H1 (cell line): ENCODE measurements at regions not wholly inside any gene's neighbourhood (a gene's known extent, or its start where the extent isn't known, plus 50 kb on each side); places are given as distances from the start of the nearest gene placed in this dataset.

Experiments used
- CTCF ChIA-PET: fragments of 300-600 bp; sonication (Branson Sonifier 250); formaldehyde crosslinking; loops from one replicate; lab custom pipeline; 2021; ENCODE audit not compliant: partially characterized antibody; lab: Charles Lee
- POLR2A ChIA-PET: fragments of 300-600 bp; sonication (Branson Sonifier 250); formaldehyde crosslinking; loops from one replicate; lab custom pipeline; 2021; ENCODE audit warnings: inconsistent platforms; ENCODE audit not compliant: partially characterized antibody; lab: Charles Lee
- DNase-seq, 2 experiments: peaks; one replicate each; pipeline versions ENCODE4 v3.0.0 to v3.0.0-alpha.2; 2010 to 2022; ENCODE audit warnings: low spot score in 2 of 2, low read depth in 1 of 2, mixed read lengths in 1 of 2
- FAIRE-seq: peaks from 2 replicates; lab custom pipeline; 2011; peaks lifted over from hg19 to GRCh38; lab: Jason Lieb, UNC
- H2AFZ ChIP-seq: 2 replicates; pipeline ENCODE4 v1.8.1; 2012; ENCODE audit warnings: low read length, inconsistent platforms
- H2AK5ac ChIP-seq: 2 replicates; pipeline ENCODE4 v1.6.1; 2013; ENCODE audit warnings: low read depth, low read length
- H2BK120ac ChIP-seq: replicated peaks from 2 replicates; pipeline ENCODE3; 2013; ENCODE audit warnings: low read depth, low read length, inconsistent platforms
- H2BK12ac ChIP-seq: 2 replicates; pipeline ENCODE4 v1.6.1; 2013; ENCODE audit warnings: low read depth, low read length
- H2BK15ac ChIP-seq: 2 replicates; pipeline ENCODE4 v1.6.1; 2013; ENCODE audit warnings: low read length
- H2BK20ac ChIP-seq: 2 replicates; pipeline ENCODE4 v1.6.1; 2013; ENCODE audit warnings: low read length
- H2BK5ac ChIP-seq: 2 replicates; pipeline ENCODE4 v1.6.1; 2013; ENCODE audit warnings: low read depth, low read length
- H3K14ac ChIP-seq: 2 replicates; pipeline ENCODE4 v1.6.1; 2013; ENCODE audit warnings: inconsistent platforms; ENCODE audit not compliant: insufficient read length
- H3K18ac ChIP-seq: 2 replicates; pipeline ENCODE4 v1.6.1; 2013; ENCODE audit warnings: low read length; ENCODE audit errors: extremely low read depth
- H3K23ac ChIP-seq: 2 replicates; pipeline ENCODE4 v1.6.1; 2013; ENCODE audit warnings: inconsistent platforms; ENCODE audit not compliant: insufficient read length
- H3K23me2 ChIP-seq: 2 replicates; pipeline ENCODE4 v1.6.1; 2013; ENCODE audit warnings: low read depth, low read length
- H3K27ac ChIP-seq: 2 replicates; pipeline ENCODE4 v1.6.1; 2011; ENCODE audit warnings: low read depth, low read length, inconsistent platforms
- H3K27me3 ChIP-seq, 4 experiments: replicated peaks in 1 of 4; 1 replicate in 1 of 4; 2 replicates in 3 of 4; pipeline versions ENCODE4 v1.6.1 to v1.8.1; 2011 to 2013; ENCODE audit warnings: low read length in 3 of 4, mild to moderate bottlenecking in 3 of 4, inconsistent platforms in 2 of 4, mixed read lengths in 2 of 4, moderate library complexity in 1 of 4; ENCODE audit not compliant: control insufficient read depth in 3 of 4, insufficient read depth in 3 of 4; ENCODE audit errors: extremely low read depth in 1 of 4
- H3K36me3 ChIP-seq, 4 experiments: 2 replicates each; pipeline versions ENCODE4 v1.6.1 to v1.8.1; 2011 to 2013; ENCODE audit warnings: mild to moderate bottlenecking in 4 of 4, low read length in 3 of 4, moderate library complexity in 2 of 4, control low read depth in 1 of 4, inconsistent platforms in 1 of 4; ENCODE audit not compliant: insufficient read depth in 4 of 4, control insufficient read depth in 2 of 4
- H3K4ac ChIP-seq: replicated peaks from 2 replicates; pipeline ENCODE3; 2013; ENCODE audit warnings: low read length, low read depth, mixed read lengths, inconsistent platforms; ENCODE audit not compliant: insufficient read length
- H3K4me1 ChIP-seq, 4 experiments: replicated peaks in 1 of 4; 1 replicate in 1 of 4; 2 replicates in 3 of 4; pipeline versions ENCODE4 v1.6.1 to v1.8.1; 2011 to 2013; ENCODE audit warnings: low read length in 3 of 4, inconsistent platforms in 2 of 4, mixed read lengths in 1 of 4; ENCODE audit not compliant: insufficient read depth in 4 of 4, control insufficient read depth in 3 of 4
- H3K4me2 ChIP-seq, 2 experiments: 2 replicates each; pipeline versions ENCODE4 v1.6.1 to v1.8.1; 2011 to 2013; ENCODE audit warnings: low read depth in 2 of 2, low read length in 2 of 2, control low read depth in 1 of 2, inconsistent platforms in 1 of 2, mild to moderate bottlenecking in 1 of 2; ENCODE audit not compliant: insufficient read depth in 1 of 2
- H3K4me3 ChIP-seq, 4 experiments: fragments of 200-600, 300-600 bp in 1 of 4; sonication (generic), shearing (Covaris generic), sonication (Bioruptor Twin) in 1 of 4; 2 replicates each; pipeline versions ENCODE4 v1.5.1 to v1.8.1; 2011 to 2016; ENCODE audit warnings: low read length in 4 of 4, low read depth in 3 of 4, control low read depth in 2 of 4, inconsistent platforms in 2 of 4, mild to moderate bottlenecking in 2 of 4, mixed read lengths in 1 of 4, moderate library complexity in 1 of 4; ENCODE audit not compliant: insufficient read depth in 2 of 4; ENCODE audit errors: extremely low read depth in 1 of 4
- H3K56ac ChIP-seq: replicated peaks from 2 replicates; pipeline ENCODE3; 2013; ENCODE audit warnings: low read depth, mild to moderate bottlenecking, mixed read lengths, low read length, inconsistent platforms; ENCODE audit not compliant: insufficient read length
- H3K79me1 ChIP-seq: 2 replicates; pipeline ENCODE4 v1.6.1; 2013; ENCODE audit warnings: low read depth, low read length, control low read depth
- H3K79me2 ChIP-seq, 2 experiments: 2 replicates each; pipeline versions ENCODE4 v1.6.1 to v1.8.1; 2012 to 2013; ENCODE audit warnings: low read length in 2 of 2, mild to moderate bottlenecking in 2 of 2, inconsistent platforms in 1 of 2; ENCODE audit not compliant: insufficient read depth in 2 of 2, control insufficient read depth in 1 of 2
- H3K9ac ChIP-seq, 4 experiments: replicated peaks in 1 of 4; 1 replicate in 1 of 4; 2 replicates in 3 of 4; pipeline versions ENCODE4 v1.6.1 to v1.8.1; 2011 to 2013; ENCODE audit warnings: low read depth in 3 of 4, low read length in 3 of 4, control low read depth in 2 of 4, mild to moderate bottlenecking in 2 of 4, moderate library complexity in 2 of 4, inconsistent platforms in 1 of 4; ENCODE audit errors: extremely low read depth in 1 of 4
- H3K9me3 ChIP-seq, 2 experiments: 2 replicates each; pipeline versions ENCODE4 v1.6.1 to v1.8.1; 2012 to 2013; ENCODE audit warnings: mild to moderate bottlenecking in 2 of 2, moderate library complexity in 2 of 2, control low read depth in 1 of 2, inconsistent platforms in 1 of 2, low read depth in 1 of 2, low read length in 1 of 2, mixed read lengths in 1 of 2; ENCODE audit not compliant: insufficient read depth in 2 of 2
- H4K20me1 ChIP-seq, 2 experiments: replicated peaks in 1 of 2; 2 replicates each; pipeline versions ENCODE3 to v1.8.1; 2011 to 2013; ENCODE audit warnings: inconsistent platforms in 2 of 2, low read length in 2 of 2, mild to moderate bottlenecking in 1 of 2; ENCODE audit not compliant: insufficient read depth in 2 of 2, control insufficient read depth in 1 of 2
- H4K5ac ChIP-seq: 2 replicates; pipeline ENCODE4 v1.6.1; 2013; ENCODE audit warnings: low read length, low read depth, mixed read lengths, inconsistent platforms; ENCODE audit not compliant: insufficient read length
- H4K8ac ChIP-seq: 2 replicates; pipeline ENCODE4 v1.8.0; 2013; ENCODE audit warnings: mild to moderate bottlenecking, moderate library complexity, low read length, inconsistent platforms; ENCODE audit not compliant: insufficient read depth; ENCODE audit errors: extremely low read depth
- H4K91ac ChIP-seq: replicated peaks from 2 replicates; pipeline ENCODE3; 2013; ENCODE audit warnings: low read length, mixed read lengths, inconsistent platforms; ENCODE audit not compliant: insufficient read length
- ASH2L ChIP-seq: fragments of 200-600, 300-600 bp; sonication (generic); IDR thresholded peaks from one replicate; pipeline ENCODE4 v1.7.1; 2017; ENCODE audit warnings: low read length
- SP4 ChIP-seq: IDR thresholded peaks from 2 replicates; pipeline ENCODE4 v1.6.1; 2012; ENCODE audit warnings: low read length, inconsistent platforms
- TAF7 ChIP-seq: optimal IDR thresholded peaks from 2 replicates; pipeline ENCODE3; 2011; ENCODE audit warnings: low read depth, mild to moderate bottlenecking, inconsistent platforms, low read length, moderate library complexity, borderline replicate concordance
- TEAD4 ChIP-seq: IDR thresholded peaks from 2 replicates; pipeline ENCODE4 v1.6.1; 2012; ENCODE audit warnings: low read depth, low read length, inconsistent platforms, mixed read lengths
- ZNF274 ChIP-seq: IDR thresholded peaks from 2 replicates; pipeline ENCODE4 v1.7.0; 2012; ENCODE audit warnings: low read length, borderline replicate concordance; ENCODE audit errors: extremely low read depth

DNA sequence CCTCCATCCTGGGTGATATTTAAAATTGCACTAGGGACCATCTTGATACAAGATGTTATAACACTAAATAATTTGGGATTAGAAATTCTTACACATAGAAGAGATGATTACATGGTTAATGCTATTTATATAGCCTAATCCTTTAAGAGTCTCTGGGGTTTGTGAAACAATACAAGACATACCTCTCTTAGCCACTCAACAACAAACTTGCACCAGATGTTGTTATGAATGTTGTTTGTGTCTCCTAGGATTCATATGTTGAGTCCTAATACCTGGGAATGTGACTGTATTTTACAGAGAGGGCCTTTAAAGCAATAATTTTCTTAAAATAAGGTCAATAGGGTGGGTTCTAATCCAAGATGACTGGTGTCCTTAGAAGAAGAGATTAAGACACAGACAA is 678.3 kb downstream of the NYAP2 start:
- Histone ChIP-seq H4K8ac (no peak overlapping the region), H3K27ac (no peak overlapping the region), H3K4ac (no peak overlapping the region), H4K5ac (no peak overlapping the region), H3K56ac (no peak overlapping the region), H4K20me1 (no peaks in the 10 kb centered on the region), H3K9me3 (no peaks in the 10 kb centered on the region), H3K79me2 (no peaks in the 10 kb centered on the region), H3K14ac (no peak overlapping the region), H3K27me3 (no peaks in the 10 kb centered on the region), H2AK5ac (no peak overlapping the region), H3K4me3 (no peak overlapping the region), H3K79me1 (no peaks in the 10 kb centered on the region), H2BK12ac (no peak overlapping the region), H3K23ac (no peak overlapping the region), H4K91ac (no peak overlapping the region), H3K4me1 (no peaks in the 10 kb centered on the region), H3K9ac (no peak overlapping the region), H2AFZ (no peak overlapping the region), H2BK120ac (no peak overlapping the region), H3K36me3 (no peaks in the 10 kb centered on the region), H3K18ac (no peak overlapping the region), H3K4me2 (no peak overlapping the region), H3K23me2 (no peaks in the 10 kb centered on the region), H2BK20ac (no peak overlapping the region), H2BK15ac (no peak overlapping the region), H2BK5ac (no peak overlapping the region)
- FAIRE-seq, result no peak
- ChIA-PET POLR2A (no interaction called here), CTCF (no interaction called here)
- no peak for TF ChIP-seq TAF7
- no peak for TF ChIP-seq ZNF274
- TF ChIP-seq TEAD4, result no peak
- TF ChIP-seq ASH2L, result no peak
- TF ChIP-seq SP4, result no peak
- DNase-seq, result no peak
